ENCODE measurements at regions not wholly inside any gene's neighbourhood (a gene's known extent, or its start where the extent isn't known, plus 50 kb on each side); places are given as distances from the start of the nearest gene placed in this dataset.

GRCh38 chr18:57869221-57869620, 66.1 kb upstream of the ATP8B1 start:
- no peaks in the 10 kb centered on the region for H3K36me3 ChIP-seq (ENCODE audit: low read depth)
- TF ChIP-seq, protein P1, sequence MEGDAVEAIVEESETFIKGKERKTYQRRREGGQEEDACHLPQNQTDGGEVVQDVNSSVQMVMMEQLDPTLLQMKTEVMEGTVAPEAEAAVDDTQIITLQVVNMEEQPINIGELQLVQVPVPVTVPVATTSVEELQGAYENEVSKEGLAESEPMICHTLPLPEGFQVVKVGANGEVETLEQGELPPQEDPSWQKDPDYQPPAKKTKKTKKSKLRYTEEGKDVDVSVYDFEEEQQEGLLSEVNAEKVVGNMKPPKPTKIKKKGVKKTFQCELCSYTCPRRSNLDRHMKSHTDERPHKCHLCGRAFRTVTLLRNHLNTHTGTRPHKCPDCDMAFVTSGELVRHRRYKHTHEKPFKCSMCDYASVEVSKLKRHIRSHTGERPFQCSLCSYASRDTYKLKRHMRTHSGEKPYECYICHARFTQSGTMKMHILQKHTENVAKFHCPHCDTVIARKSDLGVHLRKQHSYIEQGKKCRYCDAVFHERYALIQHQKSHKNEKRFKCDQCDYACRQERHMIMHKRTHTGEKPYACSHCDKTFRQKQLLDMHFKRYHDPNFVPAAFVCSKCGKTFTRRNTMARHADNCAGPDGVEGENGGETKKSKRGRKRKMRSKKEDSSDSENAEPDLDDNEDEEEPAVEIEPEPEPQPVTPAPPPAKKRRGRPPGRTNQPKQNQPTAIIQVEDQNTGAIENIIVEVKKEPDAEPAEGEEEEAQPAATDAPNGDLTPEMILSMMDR (IDR thresholded peaks at IDR 0.05; ENCODE audit: poor library complexity, severe bottlenecking): no peak
- no peaks in the 10 kb centered on the region for H3K4me1 ChIP-seq (ENCODE audit: insufficient read depth, poor library complexity, severe bottlenecking)
- ATAC-seq (ENCODE audit: low read depth) (no peak), DNase-seq (ENCODE audit: low spot score) (no peak)
- H3K4me3 ChIP-seq (ENCODE audit: severe bottlenecking): no peak overlapping the region
- H3K27ac ChIP-seq (ENCODE audit: poor library complexity, severe bottlenecking): no peak overlapping the region
- H3K27me3 ChIP-seq (ENCODE audit: insufficient read depth, poor library complexity, severe bottlenecking): no peaks in the 10 kb centered on the region
- H3K9me3 ChIP-seq (ENCODE audit: severe bottlenecking): no peaks in the 10 kb centered on the region

DNA sequence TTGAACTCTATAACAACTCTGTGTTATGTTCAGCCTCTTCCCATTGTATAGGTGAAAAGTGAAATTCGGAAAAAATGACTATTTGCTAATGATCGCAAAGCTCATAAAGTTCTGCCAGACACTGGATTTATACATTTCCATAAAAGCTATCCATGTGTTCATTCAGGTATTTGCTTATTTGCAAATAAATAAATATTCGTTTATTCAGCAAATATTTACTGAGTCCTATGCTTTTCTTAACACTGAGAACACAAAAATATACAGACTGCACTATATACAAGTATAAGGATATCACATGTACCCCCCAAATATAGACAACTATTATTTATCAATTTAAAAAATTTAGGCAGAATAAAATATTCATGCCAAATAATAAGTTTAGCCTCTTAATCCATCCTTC, 63.2 kb upstream of the ATP8B1 start:
- DNase-seq (ENCODE audit: low spot score): no peak
- no peaks in the 10 kb centered on the region for H3K4me1 ChIP-seq (ENCODE audit: insufficient read depth, poor library complexity, severe bottlenecking)
- H3K27me3 ChIP-seq (ENCODE audit: insufficient read depth, poor library complexity, severe bottlenecking): no peaks in the 10 kb centered on the region
- no peak overlapping the region for H3K27ac ChIP-seq (ENCODE audit: poor library complexity, severe bottlenecking)
- no peak for ATAC-seq (ENCODE audit: low read depth)
- no peaks in the 10 kb centered on the region for H3K9me3 ChIP-seq (ENCODE audit: severe bottlenecking)
- no peaks in the 10 kb centered on the region for H3K36me3 ChIP-seq (ENCODE audit: low read depth)
- H3K4me3 ChIP-seq (ENCODE audit: severe bottlenecking): no peak overlapping the region
- TF ChIP-seq, protein P1 (IDR thresholded peaks at IDR 0.05; ENCODE audit: poor library complexity, severe bottlenecking): no peak

- H3K4me1 ChIP-seq (ENCODE audit: insufficient read depth, poor library complexity, severe bottlenecking): no peaks in the 10 kb centered on the region
- TF ChIP-seq, protein P1 (IDR thresholded peaks at IDR 0.05; ENCODE audit: poor library complexity, severe bottlenecking): no peak
Observed at GRCh38 chr18:57864615-57865121, 61.6 kb upstream of the ATP8B1 start.

DNA sequence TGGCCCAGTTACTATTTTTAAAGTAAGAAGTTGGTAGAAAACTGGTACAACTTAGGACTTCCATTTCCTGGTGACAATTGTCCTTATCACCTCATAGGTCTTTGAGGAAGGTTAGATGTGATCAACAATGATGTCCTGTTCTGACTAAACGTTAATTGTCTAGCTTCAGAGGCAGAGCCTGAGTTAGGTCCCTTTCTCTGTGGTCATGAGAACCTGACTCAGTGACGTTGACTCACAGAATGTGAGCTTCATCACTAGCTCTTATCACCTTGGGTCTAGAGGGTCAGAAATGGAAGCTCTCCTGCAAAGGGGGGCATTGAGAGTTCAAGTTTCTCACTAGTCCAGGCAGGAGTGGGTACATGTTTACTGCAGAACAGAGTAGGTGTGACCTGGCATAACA, 60.6 kb upstream of the ATP8B1 start:
- Histone ChIP-seq H3K36me3 (ENCODE audit: low read depth) (no peaks in the 10 kb centered on the region), H3K27ac (ENCODE audit: poor library complexity, severe bottlenecking) (no peak overlapping the region), H3K27me3 (ENCODE audit: insufficient read depth, poor library complexity, severe bottlenecking) (no peaks in the 10 kb centered on the region), H3K9me3 (ENCODE audit: severe bottlenecking) (no peaks in the 10 kb centered on the region), H3K4me1 (ENCODE audit: insufficient read depth, poor library complexity, severe bottlenecking) (no peaks in the 10 kb centered on the region), H3K4me3 (ENCODE audit: severe bottlenecking) (no peak overlapping the region)
- no peak for DNase-seq (ENCODE audit: low spot score)
- ATAC-seq (ENCODE audit: low read depth): no peak
- TF ChIP-seq, protein P1 (IDR thresholded peaks at IDR 0.05; ENCODE audit: poor library complexity, severe bottlenecking): no peak

More at GRCh38 chr18:57864615-57865121, 61.6 kb upstream of the ATP8B1 start:
- Histone ChIP-seq H3K27me3 (ENCODE audit: insufficient read depth, poor library complexity, severe bottlenecking) (no peaks in the 10 kb centered on the region), H3K9me3 (ENCODE audit: severe bottlenecking) (no peaks in the 10 kb centered on the region), H3K27ac (ENCODE audit: poor library complexity, severe bottlenecking) (no peak overlapping the region), H3K36me3 (ENCODE audit: low read depth) (no peaks in the 10 kb centered on the region), H3K4me3 (ENCODE audit: severe bottlenecking) (no peak overlapping the region)
- DNase-seq (ENCODE audit: low spot score) (no peak), ATAC-seq (ENCODE audit: low read depth) (peak; percentile 64; the same call in 2 of the 3 replicates)

GRCh38 chr18:57859314-57859713, 56.2 kb upstream of the ATP8B1 start:
- H3K9me3 ChIP-seq (ENCODE audit: severe bottlenecking): no peaks in the 10 kb centered on the region
- H3K27ac ChIP-seq (ENCODE audit: poor library complexity, severe bottlenecking): no peak overlapping the region
- TF ChIP-seq, protein P1 (IDR thresholded peaks at IDR 0.05; ENCODE audit: poor library complexity, severe bottlenecking): peak; percentile 69
- H3K4me1 ChIP-seq (ENCODE audit: insufficient read depth, poor library complexity, severe bottlenecking): no peaks in the 10 kb centered on the region
- H3K27me3 ChIP-seq (ENCODE audit: insufficient read depth, poor library complexity, severe bottlenecking): no peaks in the 10 kb centered on the region
- no peak overlapping the region for H3K4me3 ChIP-seq (ENCODE audit: severe bottlenecking)
- DNase-seq (ENCODE audit: low spot score) (no peak), ATAC-seq (ENCODE audit: low read depth) (peak; percentile 73)
- H3K36me3 ChIP-seq (ENCODE audit: low read depth): no peaks in the 10 kb centered on the region
